HCT116 (cell line): ENCODE measurements at regions not wholly inside any gene's neighbourhood (a gene's known extent, or its start where the extent isn't known, plus 50 kb on each side); places are given as distances from the start of the nearest gene placed in this dataset.

Source experiments
- ATAC-seq: fragments of 200-7000 bp; cut with Tn5 transposase; 2 replicates; pipeline ENCODE4 v1.9.1; 2020; ENCODE audit warnings: mild to moderate bottlenecking, moderate library complexity
- BruUV-seq: library from RNA; stranded (reverse); fragments of 400-500 nt; replicated peaks from 2 replicates; lab custom pipeline; 2021; lab: Mats Ljungman, UMichigan
- CTCF ChIA-PET: fragments of 300-600 bp; sonication (Branson Sonifier 250); formaldehyde crosslinking; loops from one replicate; lab custom pipeline; 2021; ENCODE audit warnings: antibody characterized with exemption; lab: Charles Lee
- POLR2A ChIA-PET: fragments of 300-600, 350-600 bp; sonication (Branson Sonifier 250); formaldehyde crosslinking; loops from one replicate; lab custom pipeline; 2021; ENCODE audit warnings: antibody characterized with exemption; lab: Charles Lee
- RAD21 ChIA-PET, 2 experiments: fragments of 300-600 bp; sonication (Branson Sonifier 250); formaldehyde crosslinking; loops; one replicate each; lab custom pipeline; 2023; ENCODE audit warnings: low total read pairs in 2 of 2; ENCODE audit not compliant: uncharacterized antibody in 2 of 2, unreplicated experiment in 2 of 2, low non-redundant PET in 1 of 2; lab: Charles Lee
- DNase-seq: peaks from one replicate; pipeline ENCODE4 v3.0.0-alpha.2; 2010; ENCODE audit warnings: low read depth, low spot score
- H2AFZ ChIP-seq: fragments of 200-600 bp; shearing (Covaris generic), sonication (generic); 2 replicates; pipeline ENCODE4 v1.6.1; 2017; ENCODE audit warnings: low read depth, mixed run types, mixed read lengths, antibody characterized with exemption, low read length; ENCODE audit not compliant: poor library complexity, severe bottlenecking
- H3K27ac ChIP-seq: 2 replicates; pipeline ENCODE4 v1.5.1; 2012; ENCODE audit warnings: low read depth, low read length
- H3K27me3 ChIP-seq: fragments of 200-600 bp; sonication (generic); 2 replicates; pipeline ENCODE4 v1.6.1; 2016; ENCODE audit warnings: mixed run types, low read length, mixed read lengths; ENCODE audit not compliant: insufficient read depth
- H3K36me3 ChIP-seq, 2 experiments: fragments of 200-500 bp in 1 of 2; fragments of 200-600 bp in 1 of 2; sonication (Bioruptor generic) in 1 of 2; sonication (generic) in 1 of 2; 2 replicates each; pipeline versions ENCODE4 v1.5.1 to v1.6.1; 2014 to 2016; ENCODE audit warnings: low read length in 2 of 2, inconsistent platforms in 1 of 2, mixed read lengths in 1 of 2, mixed run types in 1 of 2; ENCODE audit not compliant: insufficient read depth in 2 of 2, control insufficient read depth in 1 of 2
- H3K4me1 ChIP-seq, 2 experiments: fragments of 200-600 bp in 1 of 2; sonication (generic) in 1 of 2; 2 replicates each; pipeline versions ENCODE4 v1.5.1 to v1.6.1; 2012 to 2017; ENCODE audit warnings: low read length in 2 of 2, inconsistent platforms in 1 of 2, mild to moderate bottlenecking in 1 of 2, mixed read lengths in 1 of 2, mixed run types in 1 of 2, moderate library complexity in 1 of 2; ENCODE audit not compliant: insufficient read depth in 2 of 2, control insufficient read depth in 1 of 2
- H3K4me2 ChIP-seq: fragments of 200-600 bp; sonication (generic); 2 replicates; pipeline ENCODE4 v1.6.1; 2017; ENCODE audit warnings: mixed run types, low read length, mixed read lengths
- H3K4me3 ChIP-seq, 2 experiments: fragments of 200-600 bp in 1 of 2; sonication (generic) in 1 of 2; replicated peaks in 1 of 2; 2 replicates each; pipeline ENCODE4 v1.5.1; 2011 to 2016; ENCODE audit warnings: low read length in 2 of 2, control low read depth in 1 of 2, low read depth in 1 of 2, mild to moderate bottlenecking in 1 of 2, mixed read lengths in 1 of 2, mixed run types in 1 of 2
- H3K79me2 ChIP-seq: fragments of 200-600 bp; sonication (generic); 2 replicates; pipeline ENCODE4 v1.6.1; 2017; ENCODE audit warnings: mild to moderate bottlenecking, mixed run types, low read length, moderate library complexity, mixed read lengths; ENCODE audit not compliant: insufficient read depth
- H3K9ac ChIP-seq: fragments of 200-600 bp; sonication (generic); 2 replicates; pipeline ENCODE4 v1.6.1; 2016; ENCODE audit warnings: low read length, mixed read lengths
- H3K9me2 ChIP-seq: fragments of 200-600 bp; sonication (generic), shearing (Covaris generic); 2 replicates; pipeline ENCODE4 v1.6.1; 2017; ENCODE audit warnings: mixed run types, mild to moderate bottlenecking, moderate library complexity; ENCODE audit not compliant: insufficient read depth
- H3K9me3 ChIP-seq, 2 experiments: fragments of 200-500 bp in 1 of 2; fragments of 200-600 bp in 1 of 2; sonication (Bioruptor generic) in 1 of 2; sonication (generic) in 1 of 2; 2 replicates each; pipeline ENCODE4 v1.6.1; 2014 to 2017; ENCODE audit warnings: low read length in 2 of 2, mixed read lengths in 2 of 2, inconsistent platforms in 1 of 2, low read depth in 1 of 2, mild to moderate bottlenecking in 1 of 2, mixed run types in 1 of 2, moderate library complexity in 1 of 2; ENCODE audit not compliant: control insufficient read depth in 1 of 2, insufficient read depth in 1 of 2
- H4K20me1 ChIP-seq: fragments of 200-600 bp; sonication (generic), shearing (Covaris generic); 2 replicates; pipeline ENCODE4 v1.6.1; 2017; ENCODE audit warnings: mixed run types, mild to moderate bottlenecking, moderate library complexity; ENCODE audit not compliant: insufficient read depth
- ATF3 ChIP-seq: IDR thresholded peaks from 2 replicates; pipeline ENCODE4 v1.6.1; 2012
- CBX3 ChIP-seq: IDR thresholded peaks from 2 replicates; pipeline ENCODE4 v1.6.1; 2012; ENCODE audit warnings: low read depth
- CTCF ChIP-seq, 3 experiments: fragments of 200-600 bp in 1 of 3; sonication (generic) in 1 of 3; IDR thresholded peaks in 2 of 3; conservative IDR thresholded peaks in 1 of 3; 2 replicates each; pipeline ENCODE4 v1.5.1; 2012 to 2017; ENCODE audit warnings: low read depth in 2 of 3, low read length in 2 of 3, antibody characterized with exemption in 1 of 3, borderline replicate concordance in 1 of 3, control low read depth in 1 of 3, mild to moderate bottlenecking in 1 of 3, mixed read lengths in 1 of 3, mixed run types in 1 of 3, moderate library complexity in 1 of 3; ENCODE audit not compliant: insufficient read depth in 1 of 3
- EGR1 ChIP-seq: IDR thresholded peaks from 2 replicates; pipeline ENCODE4 v1.6.1; 2012; ENCODE audit warnings: low read depth
- EZH2phosphoT487 ChIP-seq: fragments of 200-600 bp; IDR thresholded peaks from 2 replicates; pipeline ENCODE4 v1.6.1; 2018; ENCODE audit warnings: antibody characterized with exemption, borderline replicate concordance
- FOSL1 ChIP-seq: IDR thresholded peaks from 2 replicates; pipeline ENCODE4 v1.6.1; 2012; ENCODE audit warnings: low read depth
- JUND ChIP-seq: IDR thresholded peaks from 2 replicates; pipeline ENCODE4 v1.6.1; 2012
- POLR2A ChIP-seq: IDR thresholded peaks from 2 replicates; pipeline ENCODE4 v1.7.0; 2011; ENCODE audit warnings: borderline replicate concordance; ENCODE audit not compliant: insufficient read depth, insufficient read length; ENCODE audit errors: extremely low read depth
- RAD21 ChIP-seq: IDR thresholded peaks from 2 replicates; pipeline ENCODE4 v1.6.1; 2012; ENCODE audit warnings: low read depth, mild to moderate bottlenecking
- SIN3A ChIP-seq: IDR thresholded peaks from 2 replicates; pipeline ENCODE4 v1.6.1; 2012; ENCODE audit warnings: low read depth
- SP1 ChIP-seq: IDR thresholded peaks from 2 replicates; pipeline ENCODE4 v1.6.1; 2012; ENCODE audit warnings: low read depth
- SRF ChIP-seq: IDR thresholded peaks from 2 replicates; pipeline ENCODE4 v1.6.1; 2012; ENCODE audit warnings: low read depth
- ZFX ChIP-seq: fragments of 450-650 bp; IDR thresholded peaks from 2 replicates; pipeline ENCODE4 v1.6.1; 2017
- ZNF274 ChIP-seq: fragments of 200-500 bp; sonication (Bioruptor generic); IDR thresholded peaks from 2 replicates; pipeline ENCODE4 v1.6.1; 2014; ENCODE audit warnings: mild to moderate bottlenecking, low read depth, low read length, inconsistent platforms
- intact Hi-C: fragments of 100-400 bp; cut with micrococcal nuclease; formaldehyde crosslinking; loops from 2 replicates; pipeline ENCODE4 v1.10.0; 2022
- TF ChIP-seq, protein P1 (sequence below): IDR thresholded peaks from 2 replicates; pipeline ENCODE4 v1.6.1; 2011; ENCODE audit warnings: mild to moderate bottlenecking, low read length, moderate library complexity; ENCODE audit not compliant: insufficient replicate concordance; ENCODE audit errors: extremely low read depth
- TF ChIP-seq, protein P2 (sequence below): IDR thresholded peaks from 2 replicates; pipeline ENCODE4 v1.6.1; 2012
- TF ChIP-seq, protein P3 (sequence below): IDR thresholded peaks from 2 replicates; pipeline ENCODE4 v1.6.1; 2012; ENCODE audit warnings: low read depth

DNA sequence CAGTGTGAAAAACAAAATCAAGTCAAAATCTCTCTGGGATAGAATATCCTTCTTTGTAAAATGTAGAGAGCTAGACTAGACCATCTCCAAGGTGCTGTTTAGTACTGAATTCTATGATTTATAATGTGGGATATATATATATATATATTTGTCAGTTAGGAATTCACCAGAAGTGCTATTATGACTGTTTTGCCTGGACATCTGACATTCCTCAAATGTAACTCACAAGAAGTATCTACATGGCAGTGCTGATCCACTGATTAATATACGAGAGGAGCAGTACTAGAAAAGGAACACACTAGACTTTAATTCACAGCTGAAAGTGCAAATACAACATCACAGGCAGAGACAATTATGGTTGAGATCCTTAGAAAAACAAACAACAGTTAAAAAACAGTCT lies 208.9 kb downstream of the GBA3 start:
- no peaks in the 10 kb centered on the region; a peak in 2 of 4 replicates for H3K9me3 ChIP-seq
- H3K79me2 ChIP-seq, result no peaks in the 10 kb centered on the region
- TF ChIP-seq, protein P1, sequence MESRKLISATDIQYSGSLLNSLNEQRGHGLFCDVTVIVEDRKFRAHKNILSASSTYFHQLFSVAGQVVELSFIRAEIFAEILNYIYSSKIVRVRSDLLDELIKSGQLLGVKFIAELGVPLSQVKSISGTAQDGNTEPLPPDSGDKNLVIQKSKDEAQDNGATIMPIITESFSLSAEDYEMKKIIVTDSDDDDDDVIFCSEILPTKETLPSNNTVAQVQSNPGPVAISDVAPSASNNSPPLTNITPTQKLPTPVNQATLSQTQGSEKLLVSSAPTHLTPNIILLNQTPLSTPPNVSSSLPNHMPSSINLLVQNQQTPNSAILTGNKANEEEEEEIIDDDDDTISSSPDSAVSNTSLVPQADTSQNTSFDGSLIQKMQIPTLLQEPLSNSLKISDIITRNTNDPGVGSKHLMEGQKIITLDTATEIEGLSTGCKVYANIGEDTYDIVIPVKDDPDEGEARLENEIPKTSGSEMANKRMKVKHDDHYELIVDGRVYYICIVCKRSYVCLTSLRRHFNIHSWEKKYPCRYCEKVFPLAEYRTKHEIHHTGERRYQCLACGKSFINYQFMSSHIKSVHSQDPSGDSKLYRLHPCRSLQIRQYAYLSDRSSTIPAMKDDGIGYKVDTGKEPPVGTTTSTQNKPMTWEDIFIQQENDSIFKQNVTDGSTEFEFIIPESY, result no peak
- TF ChIP-seq EGR1 (no peak), ATF3 (no peak), ZNF274 (no peak), SIN3A (no peak), EZH2phosphoT487 (no peak), CTCF (IDR thresholded peaks at IDR 0.05 in 2 of 3, conservative IDR thresholded peaks at IDR 0.05 in 1 of 3; ENCODE audit: borderline replicate concordance in 1 of 3, insufficient read depth in 1 of 3, low read depth in 2 of 3, low read length in 2 of 3) (no peak), FOSL1 (no peak), JUND (no peak), ZFX (no peak), POLR2A (no peak), CBX3 (no peak), RAD21 (no peak), SRF (no peak), SP1 (no peak)
- TF ChIP-seq, protein P2, sequence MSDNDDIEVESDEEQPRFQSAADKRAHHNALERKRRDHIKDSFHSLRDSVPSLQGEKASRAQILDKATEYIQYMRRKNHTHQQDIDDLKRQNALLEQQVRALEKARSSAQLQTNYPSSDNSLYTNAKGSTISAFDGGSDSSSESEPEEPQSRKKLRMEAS, result no peak
- TF ChIP-seq, protein P3, sequence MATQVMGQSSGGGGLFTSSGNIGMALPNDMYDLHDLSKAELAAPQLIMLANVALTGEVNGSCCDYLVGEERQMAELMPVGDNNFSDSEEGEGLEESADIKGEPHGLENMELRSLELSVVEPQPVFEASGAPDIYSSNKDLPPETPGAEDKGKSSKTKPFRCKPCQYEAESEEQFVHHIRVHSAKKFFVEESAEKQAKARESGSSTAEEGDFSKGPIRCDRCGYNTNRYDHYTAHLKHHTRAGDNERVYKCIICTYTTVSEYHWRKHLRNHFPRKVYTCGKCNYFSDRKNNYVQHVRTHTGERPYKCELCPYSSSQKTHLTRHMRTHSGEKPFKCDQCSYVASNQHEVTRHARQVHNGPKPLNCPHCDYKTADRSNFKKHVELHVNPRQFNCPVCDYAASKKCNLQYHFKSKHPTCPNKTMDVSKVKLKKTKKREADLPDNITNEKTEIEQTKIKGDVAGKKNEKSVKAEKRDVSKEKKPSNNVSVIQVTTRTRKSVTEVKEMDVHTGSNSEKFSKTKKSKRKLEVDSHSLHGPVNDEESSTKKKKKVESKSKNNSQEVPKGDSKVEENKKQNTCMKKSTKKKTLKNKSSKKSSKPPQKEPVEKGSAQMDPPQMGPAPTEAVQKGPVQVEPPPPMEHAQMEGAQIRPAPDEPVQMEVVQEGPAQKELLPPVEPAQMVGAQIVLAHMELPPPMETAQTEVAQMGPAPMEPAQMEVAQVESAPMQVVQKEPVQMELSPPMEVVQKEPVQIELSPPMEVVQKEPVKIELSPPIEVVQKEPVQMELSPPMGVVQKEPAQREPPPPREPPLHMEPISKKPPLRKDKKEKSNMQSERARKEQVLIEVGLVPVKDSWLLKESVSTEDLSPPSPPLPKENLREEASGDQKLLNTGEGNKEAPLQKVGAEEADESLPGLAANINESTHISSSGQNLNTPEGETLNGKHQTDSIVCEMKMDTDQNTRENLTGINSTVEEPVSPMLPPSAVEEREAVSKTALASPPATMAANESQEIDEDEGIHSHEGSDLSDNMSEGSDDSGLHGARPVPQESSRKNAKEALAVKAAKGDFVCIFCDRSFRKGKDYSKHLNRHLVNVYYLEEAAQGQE, result no peak
- intact Hi-C loops, result no loop called here
- H3K9me2 ChIP-seq, result no peaks in the 10 kb centered on the region
- no peaks in the 10 kb centered on the region for H4K20me1 ChIP-seq
- BruUV-seq, result no TSS peak
- DNase-seq (no peak), ATAC-seq (no peak)
- no peak overlapping the region for H3K27ac ChIP-seq
- H3K36me3 ChIP-seq, result no peaks in the 10 kb centered on the region
- ChIA-PET RAD21 (no interaction called here), POLR2A (no interaction called here), CTCF (no interaction called here)
- H3K27me3 ChIP-seq, result no peaks in the 10 kb centered on the region
- H2AFZ ChIP-seq, result no peak overlapping the region
- no peak overlapping the region for H3K9ac ChIP-seq
- H3K4me3 ChIP-seq, result no peak overlapping the region
- no peaks in the 10 kb centered on the region for H3K4me1 ChIP-seq
- H3K4me2 ChIP-seq, result no peak overlapping the region
